GM21526 (cell line): ENCODE measurements at regions not wholly inside any gene's neighbourhood (a gene's known extent, or its start where the extent isn't known, plus 50 kb on each side); places are given as distances from the start of the nearest gene placed in this dataset.

Source experiments
- ATAC-seq: cut with Tn5 transposase; IDR thresholded peaks from one replicate; pipeline ENCODE4 v1.9.1; 2021; ENCODE audit warnings: moderate library complexity; ENCODE audit not compliant: unreplicated experiment, low FRiP score

DNA sequence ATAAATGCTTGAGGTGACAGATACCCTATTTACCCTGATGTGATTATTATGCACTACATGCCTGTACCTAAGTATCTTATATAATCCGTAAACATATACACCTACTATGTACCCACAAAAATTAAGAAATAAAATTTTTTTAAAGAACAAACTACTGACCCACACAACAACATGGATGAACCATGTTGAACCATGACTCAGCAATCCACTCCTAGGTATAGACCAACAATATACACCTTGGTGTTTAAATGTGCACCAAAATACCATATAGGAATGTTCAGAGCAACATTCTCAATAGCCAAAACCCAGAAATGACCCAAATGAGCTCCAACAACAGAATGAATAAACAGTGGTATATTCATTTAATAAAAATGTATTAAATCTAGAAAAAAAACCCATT lies 245.1 kb downstream of the GXYLT1 start:
- ATAC-seq: no peak

DNA sequence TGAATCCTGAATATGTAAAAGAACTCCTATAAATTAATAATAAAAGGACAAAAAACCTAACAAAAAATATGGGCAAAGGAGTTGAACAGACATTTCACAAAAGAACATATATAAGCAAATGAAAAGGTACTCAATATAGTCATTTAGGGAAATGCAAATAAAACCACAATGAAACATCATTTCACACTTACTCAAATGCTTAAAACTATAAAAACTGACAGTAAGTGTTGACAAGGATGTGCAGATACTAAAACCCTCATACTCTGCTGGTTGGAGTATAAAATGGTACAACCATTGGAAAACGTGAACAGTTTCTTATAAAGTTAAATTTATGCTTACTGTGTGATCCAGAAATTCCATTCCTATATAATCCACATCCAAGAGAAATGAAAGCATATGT lies 247.1 kb downstream of the GXYLT1 start:
- ATAC-seq: no peak

DNA sequence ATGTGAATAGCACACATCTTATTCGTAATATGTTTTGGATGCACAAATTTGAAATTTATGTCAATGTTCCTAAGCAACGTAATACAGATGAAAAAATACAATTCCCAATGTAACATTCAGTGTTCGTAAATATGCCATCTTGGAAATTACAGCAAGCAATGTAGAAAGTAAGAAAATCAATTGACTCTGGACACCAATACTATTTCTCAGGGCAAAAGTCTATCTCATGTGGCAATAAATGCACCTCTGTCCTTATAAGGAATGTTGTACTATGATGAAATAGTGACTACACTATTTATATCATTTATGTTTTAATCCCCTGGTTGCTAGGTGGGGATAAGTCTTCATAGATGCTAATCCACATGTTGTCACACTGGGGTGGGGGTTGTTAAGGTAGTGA lies 251.2 kb downstream of the GXYLT1 start:
- ATAC-seq: no peak

DNA sequence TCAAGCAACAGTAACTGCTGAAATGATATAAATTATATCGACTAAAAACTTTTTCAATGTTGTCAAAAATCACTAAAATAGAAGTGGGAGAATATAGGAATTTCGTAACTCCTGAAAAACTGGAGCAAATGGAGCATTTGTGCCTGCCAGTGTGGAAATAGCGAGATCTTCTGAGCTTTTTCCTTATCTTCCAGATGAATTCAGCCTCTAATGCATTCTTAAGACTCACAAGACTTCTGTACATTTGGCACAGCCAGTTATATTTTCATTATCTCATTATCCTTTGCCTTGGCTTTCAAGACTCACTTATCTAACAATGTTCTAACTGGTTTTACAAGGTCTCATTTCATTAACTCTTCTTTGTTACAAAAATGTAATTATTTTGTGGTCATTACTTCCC lies 252.4 kb downstream of the GXYLT1 start:
- no peak for ATAC-seq

DNA sequence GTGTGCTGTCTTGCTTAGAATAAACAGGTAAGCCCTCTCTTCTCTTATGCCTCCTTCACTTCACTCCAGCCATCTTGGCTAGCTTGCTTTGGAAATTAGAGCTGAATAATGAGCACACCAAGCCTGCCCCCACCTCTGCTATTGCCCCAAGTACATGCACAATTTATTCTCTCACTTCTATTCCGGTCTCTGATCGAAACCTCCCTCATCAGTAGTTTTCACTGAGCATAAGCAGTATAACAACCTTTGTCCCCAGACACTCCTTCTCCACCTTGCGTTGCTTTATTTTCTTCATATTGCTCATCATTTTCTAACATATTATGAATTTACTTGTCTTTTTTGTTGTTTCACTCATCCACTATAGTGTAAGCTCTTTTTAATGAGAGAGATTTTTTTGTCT lies 253.4 kb downstream of the GXYLT1 start:
- no peak for ATAC-seq

DNA sequence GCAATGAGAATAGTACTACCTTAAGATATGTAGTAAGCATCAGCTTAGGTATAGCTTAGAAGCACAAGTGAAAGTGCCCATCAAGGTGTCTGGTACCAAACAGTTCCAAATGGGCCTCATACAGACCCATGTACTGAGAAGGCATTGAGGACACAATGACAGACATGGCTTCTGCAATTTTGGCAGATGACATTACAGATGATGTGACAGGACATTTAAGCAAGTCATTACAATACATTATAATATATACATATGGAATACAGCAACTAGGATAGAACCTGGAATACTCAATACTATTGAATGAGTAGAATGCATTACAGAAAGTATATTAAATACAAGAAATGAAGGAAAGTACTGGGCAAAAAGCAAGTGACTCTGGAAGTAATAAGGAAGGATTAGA lies 256.4 kb downstream of the GXYLT1 start:
- no peak for ATAC-seq

DNA sequence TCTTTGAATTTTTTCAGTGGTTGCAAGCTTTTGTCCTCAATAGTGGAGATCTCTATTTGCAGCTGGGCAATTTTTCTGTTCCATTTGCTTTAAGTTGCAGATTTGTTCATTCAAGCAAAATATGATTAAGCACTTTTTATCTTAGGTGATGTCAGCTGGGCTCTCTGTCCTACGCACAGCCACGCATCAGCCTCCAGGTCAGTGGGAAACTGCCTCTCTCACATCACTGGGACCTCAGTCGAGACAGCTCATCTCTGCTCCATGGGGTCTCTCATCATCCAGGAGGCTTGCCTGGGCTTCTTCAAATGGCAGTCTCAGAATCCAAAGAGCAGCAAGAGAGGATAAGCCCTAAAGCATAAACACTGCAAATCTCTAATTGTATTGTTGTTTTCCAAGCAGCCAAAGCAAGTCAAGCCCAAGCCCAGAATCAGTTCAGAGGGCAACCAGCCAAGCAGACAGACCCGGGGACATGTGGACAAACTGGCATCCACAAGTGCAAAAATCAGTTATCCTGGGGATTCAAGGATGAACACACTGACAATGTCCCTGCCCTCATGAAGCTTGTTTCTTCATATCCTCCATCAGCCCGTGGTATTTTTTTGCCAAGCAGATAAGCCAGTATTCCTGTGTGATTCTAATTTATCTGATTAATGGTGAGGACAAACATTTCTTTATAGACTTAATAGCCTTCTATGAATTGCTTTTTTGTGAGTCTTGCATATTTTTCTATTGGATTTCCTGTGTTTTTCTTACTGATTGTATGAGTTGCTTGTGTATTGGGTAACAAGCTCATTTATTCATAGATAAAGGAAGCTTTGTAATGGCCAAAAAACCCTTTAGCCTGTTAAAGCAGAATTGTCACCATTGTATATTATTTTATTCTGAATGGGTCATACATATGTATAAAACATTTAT lies 262.5 kb downstream of the GXYLT1 start:
- ATAC-seq: no peak

DNA sequence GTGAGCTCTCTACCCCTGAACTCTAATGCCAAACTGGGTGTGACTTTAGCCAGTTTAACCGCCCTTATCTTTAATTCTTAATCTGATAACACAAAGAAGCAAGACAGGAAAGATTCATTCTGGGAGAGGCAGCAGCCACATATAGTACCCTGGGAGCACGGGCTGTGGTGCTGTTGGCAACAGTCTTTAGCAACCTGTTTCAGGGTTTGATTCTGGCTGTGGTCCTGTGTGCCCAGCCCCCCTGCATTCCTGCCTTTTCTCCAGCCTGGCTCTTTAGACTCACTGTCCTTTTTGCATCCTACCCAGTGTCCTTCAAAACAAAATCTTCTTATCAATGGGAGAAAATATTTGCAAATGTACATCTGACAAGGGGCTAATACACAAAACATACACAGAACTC lies 275.2 kb downstream of the GXYLT1 start:
- no peak for ATAC-seq

DNA sequence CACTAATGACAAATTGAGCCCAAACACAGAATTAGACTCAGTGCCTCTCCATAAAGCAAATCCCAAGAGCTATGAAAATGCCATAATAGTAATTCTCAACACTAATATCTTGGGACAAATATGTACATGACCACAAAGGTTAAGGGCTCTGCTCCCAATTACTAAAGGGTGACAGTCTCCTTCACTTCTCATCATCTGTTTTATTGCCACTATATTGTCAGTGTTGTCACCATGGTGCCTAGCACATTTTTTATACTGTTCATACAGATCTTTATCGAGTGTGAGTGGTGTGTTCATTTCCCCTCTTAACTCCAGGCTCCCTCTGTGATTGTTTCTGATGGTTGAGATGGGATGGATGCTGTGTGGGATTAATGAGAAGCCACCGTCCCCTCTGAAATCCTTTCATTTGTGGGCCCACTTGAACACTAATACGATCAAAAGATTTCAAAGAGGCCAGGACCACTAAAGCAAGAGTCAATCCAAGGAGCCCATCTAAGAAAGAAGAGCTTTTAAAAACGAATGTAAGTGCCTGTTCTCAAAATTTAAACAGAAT lies 277.7 kb downstream of the GXYLT1 start:
- no peak for ATAC-seq

DNA sequence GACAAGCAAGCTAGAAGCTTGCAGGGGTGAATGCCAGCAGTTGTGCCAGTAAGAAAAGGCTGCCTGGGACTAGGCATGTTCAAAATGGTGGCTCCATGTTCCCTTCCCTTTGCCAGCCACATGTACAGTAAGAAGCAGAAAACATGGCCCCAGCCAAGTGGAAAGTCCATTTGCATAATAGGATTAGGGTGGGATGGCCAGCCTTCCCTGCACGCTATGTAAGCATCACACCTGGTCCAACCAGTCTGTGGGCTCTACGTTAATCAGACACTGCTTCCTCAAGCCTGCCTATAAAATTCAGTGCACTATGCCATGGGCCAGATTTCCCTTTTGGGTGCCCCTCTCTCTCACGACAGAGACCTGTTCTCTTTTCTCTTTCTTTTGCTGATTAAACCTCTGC lies 288.4 kb downstream of the GXYLT1 start:
- ATAC-seq: no peak

DNA sequence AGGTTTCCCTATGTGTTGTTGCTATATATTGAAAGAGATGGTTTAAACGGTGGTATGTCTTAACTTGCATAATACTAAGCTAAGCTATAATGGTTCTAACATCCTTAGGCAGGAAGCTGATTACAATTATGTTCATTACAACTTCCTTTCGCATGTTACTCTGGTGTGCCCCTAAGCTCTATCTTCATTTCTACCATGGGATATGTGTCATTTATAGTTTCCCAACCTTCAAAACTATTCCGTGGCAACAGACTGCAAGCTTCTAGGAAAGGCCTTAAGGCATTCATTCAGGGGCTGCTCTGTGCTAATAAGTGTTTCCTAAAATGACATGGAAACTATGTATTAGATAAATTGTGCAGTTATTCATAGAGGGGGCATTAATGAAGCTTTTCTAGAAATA lies 294.6 kb downstream of the GXYLT1 start:
- ATAC-seq: no peak

DNA sequence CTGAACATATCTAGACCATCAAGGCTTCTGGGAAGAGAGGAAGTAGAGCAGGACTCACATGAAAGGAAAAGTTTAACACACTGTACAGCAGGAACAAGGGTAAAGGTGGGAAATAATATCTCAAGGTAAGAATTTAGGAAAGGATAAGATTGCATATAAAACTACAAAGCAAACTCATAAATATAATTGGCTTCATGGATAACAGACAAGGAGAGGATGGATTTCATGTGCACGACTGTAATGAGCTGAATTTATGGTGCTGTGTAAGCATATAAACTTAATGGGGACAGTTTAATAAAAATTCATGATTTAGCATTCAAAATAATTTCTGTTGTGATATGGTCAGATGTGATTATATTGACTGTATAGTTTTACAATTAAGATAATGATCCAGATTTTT lies 298.0 kb downstream of the GXYLT1 start:
- ATAC-seq: no peak

DNA sequence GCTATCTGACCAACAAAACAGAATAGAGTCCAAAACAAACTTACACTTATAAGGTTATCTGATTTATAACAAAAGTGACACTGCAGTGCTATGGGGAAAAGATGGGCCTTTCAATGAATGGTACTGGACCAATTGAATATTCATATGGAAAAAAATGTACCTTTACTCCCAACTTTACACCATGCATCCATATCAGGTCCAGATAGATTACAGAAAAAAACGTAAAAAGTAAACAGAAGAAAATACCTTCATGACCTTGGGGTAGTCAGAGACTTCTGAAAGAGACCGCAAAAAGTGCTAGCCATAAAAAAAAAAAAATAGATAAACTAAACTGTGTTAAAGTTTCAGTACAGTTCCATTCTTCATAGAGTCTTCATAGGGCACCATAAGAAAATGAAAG lies 308.3 kb downstream of the GXYLT1 start:
- ATAC-seq: no peak

DNA sequence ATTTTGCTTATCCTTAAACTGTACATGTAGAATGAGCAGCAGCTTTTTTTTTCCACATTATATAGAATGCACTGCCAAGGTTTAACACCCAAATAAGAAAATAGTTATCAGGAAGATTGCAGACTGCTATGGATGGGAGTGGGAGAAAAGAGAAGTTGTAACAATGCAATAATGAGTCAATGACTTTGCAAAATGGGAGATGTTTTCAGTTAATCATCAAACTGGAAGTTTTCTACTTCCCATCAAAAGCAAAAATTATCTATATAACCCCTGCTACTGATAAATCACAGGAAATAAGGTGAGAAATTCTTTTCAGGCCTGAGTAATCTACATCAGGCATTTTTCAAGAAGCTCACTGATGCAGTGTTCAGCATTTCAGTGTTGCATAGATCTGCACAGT lies 309.1 kb downstream of the GXYLT1 start:
- no peak for ATAC-seq

DNA sequence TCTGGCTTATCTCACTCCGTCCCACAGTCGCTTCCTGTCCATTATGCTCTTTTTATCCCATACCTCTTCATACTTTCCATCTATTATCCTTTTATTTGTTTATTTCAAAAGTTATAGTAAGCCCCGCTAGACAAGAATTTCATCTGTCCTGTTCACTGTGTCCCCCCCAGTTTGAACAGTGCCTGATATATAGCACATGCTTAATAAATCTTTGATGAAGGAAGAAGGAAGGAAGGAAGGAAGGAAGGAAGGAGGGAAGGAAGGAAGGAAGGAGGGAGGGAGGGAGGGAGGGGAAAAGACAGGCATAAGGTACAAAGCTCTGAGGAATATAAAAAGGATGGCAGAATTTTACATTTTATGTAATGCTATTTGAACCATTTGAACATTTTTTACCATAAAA lies 324.7 kb downstream of the GXYLT1 start:
- no peak for ATAC-seq

DNA sequence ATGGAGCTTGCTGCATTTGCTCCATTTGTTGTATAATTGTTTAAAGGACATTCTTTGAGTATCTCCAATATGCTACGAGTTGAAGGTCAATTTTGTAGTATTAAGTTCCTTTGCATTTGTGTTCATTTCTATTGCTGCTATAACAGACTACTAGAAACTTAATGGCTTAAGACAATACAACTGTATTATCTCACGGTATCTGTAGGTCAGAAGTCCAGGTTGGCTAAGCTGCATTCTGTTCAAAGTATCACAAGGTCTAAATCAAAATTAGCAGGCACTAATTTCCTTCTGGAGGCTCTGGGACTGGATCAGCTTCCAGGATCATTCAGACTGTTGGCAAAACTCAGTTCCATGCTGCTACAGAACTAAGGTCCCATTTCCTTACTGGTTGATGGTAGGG lies 340.6 kb downstream of the GXYLT1 start:
- ATAC-seq: no peak

DNA sequence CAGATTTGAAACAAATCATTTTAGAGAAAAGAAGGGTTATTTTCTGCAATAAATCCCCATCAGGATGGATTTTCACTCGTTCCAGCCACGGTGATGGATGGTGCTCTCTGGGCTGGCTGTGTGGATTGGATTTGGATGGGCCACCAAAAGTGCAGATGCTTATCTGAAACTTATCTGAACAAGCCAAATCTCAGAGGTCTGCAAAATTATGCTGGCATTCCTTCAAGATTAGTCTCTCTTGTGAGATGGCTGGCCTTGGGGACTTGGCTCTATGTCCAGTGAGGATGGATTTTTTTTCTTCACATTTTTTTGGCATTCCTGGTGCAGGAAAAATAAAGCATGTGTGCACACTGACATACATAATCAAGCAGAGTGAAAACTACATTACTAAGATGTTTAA lies 341.9 kb downstream of the GXYLT1 start:
- ATAC-seq: no peak

DNA sequence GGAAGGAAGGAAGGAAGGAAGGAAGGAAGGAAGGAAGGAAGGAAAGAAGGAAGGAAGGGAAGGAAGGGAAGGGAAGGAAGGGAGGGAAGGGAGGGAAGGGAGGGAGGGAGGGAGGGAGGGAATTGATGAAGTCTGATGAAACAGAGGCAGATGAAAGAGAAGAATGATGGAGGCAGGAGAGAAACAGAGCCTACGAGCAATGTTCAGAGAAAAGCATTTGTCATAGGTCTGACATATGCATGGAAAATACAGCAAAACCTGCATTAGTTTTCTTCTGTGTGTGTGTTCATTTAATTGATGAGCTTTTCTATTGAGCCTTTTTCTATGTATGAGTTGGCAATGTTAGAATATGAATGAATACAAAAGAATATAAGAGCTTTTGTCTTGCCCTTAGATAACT lies 343.4 kb downstream of the GXYLT1 start:
- no peak for ATAC-seq

DNA sequence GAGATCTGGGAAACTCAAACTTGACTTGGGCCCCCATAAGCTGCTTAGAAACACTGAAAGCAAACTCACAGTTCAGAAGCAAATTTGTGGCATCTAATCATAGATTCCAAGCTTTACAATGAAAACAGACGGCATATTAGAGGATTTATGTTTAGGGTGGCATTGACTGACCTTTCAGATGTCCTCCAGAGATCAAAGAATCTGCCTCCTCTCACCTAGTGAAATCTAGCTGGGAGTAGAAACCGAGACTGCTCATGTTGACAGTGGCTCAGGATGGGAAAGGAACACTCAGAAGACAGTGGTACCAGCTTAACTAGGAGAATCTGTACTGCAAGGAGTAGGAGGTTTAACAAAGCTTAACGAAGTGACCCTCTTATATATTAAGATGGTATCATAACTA lies 345.0 kb downstream of the GXYLT1 start:
- ATAC-seq: no peak

DNA sequence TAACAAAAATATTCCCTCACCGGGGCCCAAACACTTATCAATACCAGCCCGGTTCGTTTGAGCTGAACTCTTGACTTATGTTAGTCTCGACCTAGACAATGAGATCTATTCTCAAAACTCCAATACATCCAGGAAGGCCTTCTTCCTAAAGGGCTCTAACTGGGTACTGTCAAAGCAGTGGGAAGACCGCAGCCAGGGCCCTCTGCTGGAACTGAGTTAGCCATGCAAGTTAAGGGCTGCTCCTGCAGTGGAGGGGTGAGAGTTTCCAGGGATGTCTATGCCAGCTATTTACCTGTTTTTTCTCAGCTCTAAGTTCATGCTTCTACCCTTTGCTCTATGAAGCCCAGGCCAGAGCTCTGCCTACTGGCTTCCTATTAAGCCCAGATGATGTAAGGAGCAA lies 348.8 kb downstream of the GXYLT1 start:
- ATAC-seq: no peak

DNA sequence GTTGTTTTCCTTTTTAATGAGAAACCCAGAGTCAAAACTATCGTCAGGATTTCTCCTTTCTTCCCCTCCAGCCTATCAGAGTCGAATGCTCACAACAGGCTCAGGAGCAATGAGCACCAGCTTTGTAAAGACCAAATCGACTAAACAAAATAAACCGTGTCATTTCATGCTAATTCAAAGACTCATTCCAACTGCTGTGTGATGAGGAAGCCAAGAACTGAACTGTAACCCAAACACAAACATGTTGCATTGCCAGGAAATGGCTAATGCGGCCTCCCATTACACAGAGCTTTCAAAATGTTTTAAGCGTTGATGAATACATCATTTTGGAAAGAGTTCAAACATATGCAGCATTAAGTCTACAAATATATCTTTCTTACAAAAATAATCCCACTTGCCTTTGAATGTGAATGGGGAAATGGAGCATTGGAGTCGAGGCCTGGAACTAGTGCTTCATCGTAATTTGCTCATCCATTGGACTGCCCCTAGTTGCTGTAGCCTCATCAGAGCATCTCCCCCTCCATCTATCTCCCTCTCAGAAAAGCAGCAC lies 349.5 kb downstream of the GXYLT1 start:
- ATAC-seq: no peak

DNA sequence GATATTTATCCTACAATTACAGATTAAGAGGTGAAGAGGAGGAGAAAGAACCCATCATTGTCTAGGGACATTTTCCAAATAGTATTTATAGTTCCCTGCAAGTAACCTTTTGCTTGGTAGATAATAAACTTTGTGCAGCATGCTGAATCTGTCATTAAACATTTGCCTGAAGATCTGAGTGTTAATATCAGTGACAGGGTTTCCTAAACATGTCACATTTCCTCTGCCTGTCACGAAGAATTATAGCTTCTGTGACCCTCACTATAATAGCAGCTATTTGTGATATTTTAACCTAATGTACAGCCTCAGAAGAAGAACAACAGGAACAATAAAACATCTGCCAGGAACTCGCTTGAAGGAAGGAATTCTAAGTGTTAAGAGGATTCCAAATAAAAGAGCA lies 350.3 kb downstream of the GXYLT1 start:
- ATAC-seq: no peak
